Stomach (tissue), 8 donors: ENCODE measurements at regions not wholly inside any gene's neighbourhood (a gene's known extent, or its start where the extent isn't known, plus 50 kb on each side); places are given as distances from the start of the nearest gene placed in this dataset.
A peak's percentile ranks its signal among the peaks of the same experiment; 100 is the strongest.

ENCODE experiments used
- DNase-seq, 2 donors: peaks; one replicate each; pipeline versions ENCODE4 v3.0.0 to v3.0.0-alpha.2; 2013 to 2019
- H3K27ac ChIP-seq, 5 donors: fragments of 200-600 bp in 4 of 5; sonication (generic) in 4 of 5; one replicate each; pipeline ENCODE4 v1.5.1; 2013 to 2019; ENCODE audit warnings: mild to moderate bottlenecking in 1 of 5, moderate library complexity in 1 of 5
- H3K27me3 ChIP-seq, 3 donors: fragments of 200-600 bp; sonication (generic); one replicate each; pipeline ENCODE4 v1.5.1; 2017 to 2019; ENCODE audit warnings: mixed run types in 1 of 3
- H3K36me3 ChIP-seq, 4 donors: fragments of 200-600 bp; sonication (generic); 1 replicate in 3 of 4; 2 replicates in 1 of 4; pipeline ENCODE4 v1.5.1; 2016 to 2019
- H3K4me1 ChIP-seq, 4 donors: fragments of 200-600 bp; sonication (generic); one replicate each; pipeline ENCODE4 v1.5.1; 2016 to 2019
- H3K4me3 ChIP-seq, 4 donors: fragments of 200-600 bp; sonication (generic) in 3 of 4; one replicate each; pipeline ENCODE4 v1.5.1; 2016 to 2019; ENCODE audit warnings: mild to moderate bottlenecking in 1 of 4
- H3K9me3 ChIP-seq, 4 donors: fragments of 200-600 bp; sonication (generic); one replicate each; pipeline ENCODE4 v1.5.1; 2016 to 2019
- EP300 ChIP-seq: sonication (generic); formaldehyde crosslinking; IDR thresholded peaks from one replicate; pipeline ENCODE4 v1.6.1; 2017; ENCODE audit warnings: antibody characterized with exemption
- POLR2A ChIP-seq, 4 donors: fragments of 450-650 bp; IDR thresholded peaks; one replicate each; pipeline ENCODE4 v1.6.1; 2016; ENCODE audit warnings: antibody characterized with exemption in 4 of 4, control low read depth in 2 of 4, mild to moderate bottlenecking in 1 of 4, moderate library complexity in 1 of 4
- POLR2AphosphoS5 ChIP-seq, 3 donors: sonication (generic); formaldehyde crosslinking; IDR thresholded peaks; one replicate each; pipeline ENCODE4 v1.6.1; 2016; ENCODE audit warnings: antibody characterized with exemption in 3 of 3
- WGBS, 5 donors: extraction: QIAGEN DNeasy Blood & Tissue Kit in 3 of 5; methylation state at CpG; one replicate each; pipeline versions ENCODE4 v1.1.5 to v1.1.7; 2013 to 2018; 5-methylcytosine and 5-hydroxymethylcytosine counted together
- intact Hi-C: fragments of 100-400 bp; cut with DNase I; formaldehyde crosslinking; loops from one replicate; pipeline ENCODE4 v1.15.1; 2023; ENCODE audit warnings: low total_unique reads
- TF ChIP-seq, protein P1 (sequence below), 7 experiments: fragments of 450-650 bp in 4 of 7; fragments of 200-600 bp in 3 of 7; sonication (generic) in 3 of 7; IDR thresholded peaks; one replicate each; pipeline ENCODE4 v1.5.1; 2016 to 2019; ENCODE audit warnings: antibody characterized with exemption in 7 of 7, control low read depth in 2 of 7, mild to moderate bottlenecking in 1 of 7
- donor health status: healthy with polysubstance abuse.
- donor health status: Bipolar disorder and iron deficiency.
- donor health status: healthy.

DNA sequence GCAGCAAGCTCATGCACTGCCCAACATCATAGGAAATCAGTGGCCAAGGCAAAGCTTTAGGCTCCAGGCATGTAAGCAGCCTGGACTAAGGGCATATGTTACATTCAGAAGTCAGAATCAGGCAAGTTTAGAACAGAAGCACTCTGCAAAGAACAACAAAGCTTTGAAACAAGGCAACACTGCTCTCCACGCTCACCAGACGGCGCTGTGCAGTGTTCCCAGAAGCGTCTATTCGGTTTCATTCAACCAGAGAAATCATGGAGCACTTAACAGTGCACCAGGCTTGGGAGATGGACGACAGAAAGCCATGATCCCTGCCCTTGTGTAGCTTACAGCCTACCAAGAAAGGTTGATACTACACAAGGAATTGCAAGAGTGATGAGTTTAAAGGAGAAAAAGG, 555.8 kb downstream of the BUD13 start:
- peak in 1 of 2 donors; percentile 66 for DNase-seq
- Histone ChIP-seq H3K4me3 (no peak overlapping the region), H3K27ac (no peak overlapping the region), H3K36me3 (no peaks in the 10 kb centered on the region), H3K27me3 (peaks cover 0 to under 1% (median 0%) of the 10 kb centered on the region in 3 donors), H3K4me1 (no peaks in the 10 kb centered on the region), H3K9me3 (no peaks in the 10 kb centered on the region)
- no peak for TF ChIP-seq POLR2A (IDR thresholded peaks at IDR 0.05)
- TF ChIP-seq, protein P1, sequence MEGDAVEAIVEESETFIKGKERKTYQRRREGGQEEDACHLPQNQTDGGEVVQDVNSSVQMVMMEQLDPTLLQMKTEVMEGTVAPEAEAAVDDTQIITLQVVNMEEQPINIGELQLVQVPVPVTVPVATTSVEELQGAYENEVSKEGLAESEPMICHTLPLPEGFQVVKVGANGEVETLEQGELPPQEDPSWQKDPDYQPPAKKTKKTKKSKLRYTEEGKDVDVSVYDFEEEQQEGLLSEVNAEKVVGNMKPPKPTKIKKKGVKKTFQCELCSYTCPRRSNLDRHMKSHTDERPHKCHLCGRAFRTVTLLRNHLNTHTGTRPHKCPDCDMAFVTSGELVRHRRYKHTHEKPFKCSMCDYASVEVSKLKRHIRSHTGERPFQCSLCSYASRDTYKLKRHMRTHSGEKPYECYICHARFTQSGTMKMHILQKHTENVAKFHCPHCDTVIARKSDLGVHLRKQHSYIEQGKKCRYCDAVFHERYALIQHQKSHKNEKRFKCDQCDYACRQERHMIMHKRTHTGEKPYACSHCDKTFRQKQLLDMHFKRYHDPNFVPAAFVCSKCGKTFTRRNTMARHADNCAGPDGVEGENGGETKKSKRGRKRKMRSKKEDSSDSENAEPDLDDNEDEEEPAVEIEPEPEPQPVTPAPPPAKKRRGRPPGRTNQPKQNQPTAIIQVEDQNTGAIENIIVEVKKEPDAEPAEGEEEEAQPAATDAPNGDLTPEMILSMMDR (IDR thresholded peaks at IDR 0.05), result peak in 5 of 7 experiments; percentile 10 to 47 (median 38)
- TF ChIP-seq POLR2AphosphoS5 (IDR thresholded peaks at IDR 0.05), result no peak
- no peak for TF ChIP-seq EP300
- intact Hi-C loops, result no loop called here
- 6 to 63% (median 8%) methylated on average over 6 of the region's 6 CpGs for WGBS, 5 donors

DNA sequence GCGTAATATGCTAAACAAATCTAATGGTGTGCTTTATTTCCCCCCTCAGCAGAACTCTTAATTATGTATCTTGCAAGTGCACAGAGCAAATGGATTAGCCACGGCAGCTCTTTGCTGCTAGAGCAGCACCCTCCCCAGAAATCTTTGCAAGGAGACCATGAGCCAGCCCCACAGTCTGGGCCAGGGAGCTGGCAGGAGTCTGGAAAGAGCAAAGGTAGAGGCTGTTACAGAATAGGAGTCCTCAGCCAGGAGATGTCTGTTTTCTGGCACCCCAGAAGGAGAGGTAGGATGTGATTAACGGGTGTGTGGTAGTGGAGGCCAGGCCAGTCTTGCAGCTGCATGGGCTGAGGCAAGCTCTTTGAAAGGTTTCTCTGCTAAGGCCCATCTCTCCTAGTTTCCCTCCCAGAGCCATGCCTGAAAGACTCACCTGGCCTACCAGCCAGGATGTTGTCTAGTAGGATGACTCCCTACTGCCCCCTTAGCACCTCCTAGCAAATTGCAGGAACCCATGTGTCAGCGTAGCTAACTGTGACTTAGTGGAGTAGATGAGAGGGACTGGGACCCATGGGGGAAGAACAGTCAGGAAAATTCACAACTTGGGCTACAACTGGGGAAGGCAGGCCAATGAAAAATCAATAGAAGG, 557.2 kb downstream of the BUD13 start:
- H3K9me3 ChIP-seq, result no peaks in the 10 kb centered on the region
- DNase-seq, result no peak
- no peak overlapping the region for H3K27ac ChIP-seq
- no peaks in the 10 kb centered on the region for H3K36me3 ChIP-seq
- no peaks in the 10 kb centered on the region for H3K4me1 ChIP-seq
- 70 to 80% (median 78%) methylated on average over 4 of the region's 4 CpGs for WGBS, 5 donors
- intact Hi-C loops, result no loop called here
- peaks cover 0 to 4% (median 0%) of the 10 kb centered on the region in 3 donors for H3K27me3 ChIP-seq
- TF ChIP-seq EP300 (no peak), POLR2AphosphoS5 (IDR thresholded peaks at IDR 0.05) (no peak), POLR2A (IDR thresholded peaks at IDR 0.05) (no peak)
- TF ChIP-seq, protein P1 (IDR thresholded peaks at IDR 0.05), result no peak
- no peak overlapping the region for H3K4me3 ChIP-seq

DNA sequence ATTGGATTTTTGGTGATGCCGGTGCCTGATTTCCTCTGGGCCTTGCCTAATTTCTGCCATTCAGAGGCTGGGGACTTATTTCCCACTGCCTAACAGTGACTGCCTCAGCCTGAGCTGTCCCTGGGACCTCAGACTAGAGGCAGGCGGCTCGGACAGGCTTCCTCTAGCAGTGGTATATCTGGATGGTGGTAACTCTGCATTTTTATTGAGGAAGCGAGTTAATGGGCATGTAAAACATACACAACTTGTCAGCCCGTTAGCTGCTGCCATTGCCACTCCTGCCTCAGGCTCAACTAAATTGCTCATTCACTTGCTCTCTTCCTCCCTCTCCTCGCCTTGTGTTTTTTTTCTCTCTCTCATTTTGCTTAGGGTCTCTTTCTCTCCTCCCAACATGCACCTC, 561.6 kb downstream of the BUD13 start:
- 67 to 84% (median 76%) methylated on average over 6 of the region's 6 CpGs for WGBS, 5 donors
- no peak for DNase-seq
- intact Hi-C loops, result no loop called here
- TF ChIP-seq, protein P1 (IDR thresholded peaks at IDR 0.05), result no peak
- no peak for TF ChIP-seq POLR2AphosphoS5 (IDR thresholded peaks at IDR 0.05)
- no peak for TF ChIP-seq POLR2A (IDR thresholded peaks at IDR 0.05)
- no peak for TF ChIP-seq EP300
- Histone ChIP-seq H3K4me1 (peaks cover 0 to 9% (median 0%) of the 10 kb centered on the region in 4 donors), H3K9me3 (no peaks in the 10 kb centered on the region), H3K4me3 (no peak overlapping the region), H3K36me3 (no peaks in the 10 kb centered on the region), H3K27ac (no peak overlapping the region), H3K27me3 (peaks cover 0 to 20% (median 0%) of the 10 kb centered on the region in 3 donors)

DNA sequence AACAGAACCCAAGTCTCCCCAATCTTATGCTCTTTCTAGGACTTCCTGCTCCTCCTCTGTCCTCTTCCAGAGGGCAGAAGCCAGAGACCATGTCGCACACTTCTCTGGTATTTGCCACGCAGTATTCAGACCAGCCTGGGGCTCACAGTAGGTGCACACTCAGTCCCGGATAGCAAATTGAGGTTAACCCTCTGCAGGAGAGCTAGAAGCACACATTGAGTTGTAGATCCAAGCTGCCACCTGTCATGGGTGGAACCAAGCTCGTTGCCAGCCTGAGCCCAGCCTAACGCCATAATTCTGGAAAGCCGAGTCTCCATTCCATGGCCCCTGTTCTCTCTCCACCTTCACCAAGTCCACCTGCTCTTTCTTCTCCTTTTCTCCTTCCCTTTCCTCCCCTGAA, 562.1 kb downstream of the BUD13 start:
- H3K9me3 ChIP-seq, result no peaks in the 10 kb centered on the region
- DNase-seq, result no peak
- 79 to 89% (median 85%) methylated on average over 6 of the region's 6 CpGs for WGBS, 5 donors
- no peaks in the 10 kb centered on the region for H3K36me3 ChIP-seq
- TF ChIP-seq, protein P1 (IDR thresholded peaks at IDR 0.05), result no peak
- TF ChIP-seq POLR2A (IDR thresholded peaks at IDR 0.05) (no peak), POLR2AphosphoS5 (IDR thresholded peaks at IDR 0.05) (no peak), EP300 (no peak)
- intact Hi-C loops, result no loop called here
- H3K27me3 ChIP-seq, result peaks cover 0 to 20% (median 0%) of the 10 kb centered on the region in 3 donors
- H3K4me3 ChIP-seq, result no peak overlapping the region
- H3K27ac ChIP-seq, result no peak overlapping the region
- H3K4me1 ChIP-seq, result peaks cover 0 to 9% (median 0%) of the 10 kb centered on the region in 4 donors
